AG08396 (cell line): ENCODE measurements at regions not wholly inside any gene's neighbourhood (a gene's known extent, or its start where the extent isn't known, plus 50 kb on each side); places are given as distances from the start of the nearest gene placed in this dataset.

Experiments used
- DNase-seq: peaks from one replicate; pipeline ENCODE4 v3.0.0; 2012; ENCODE audit warnings: low spot score, mixed read lengths

DNA sequence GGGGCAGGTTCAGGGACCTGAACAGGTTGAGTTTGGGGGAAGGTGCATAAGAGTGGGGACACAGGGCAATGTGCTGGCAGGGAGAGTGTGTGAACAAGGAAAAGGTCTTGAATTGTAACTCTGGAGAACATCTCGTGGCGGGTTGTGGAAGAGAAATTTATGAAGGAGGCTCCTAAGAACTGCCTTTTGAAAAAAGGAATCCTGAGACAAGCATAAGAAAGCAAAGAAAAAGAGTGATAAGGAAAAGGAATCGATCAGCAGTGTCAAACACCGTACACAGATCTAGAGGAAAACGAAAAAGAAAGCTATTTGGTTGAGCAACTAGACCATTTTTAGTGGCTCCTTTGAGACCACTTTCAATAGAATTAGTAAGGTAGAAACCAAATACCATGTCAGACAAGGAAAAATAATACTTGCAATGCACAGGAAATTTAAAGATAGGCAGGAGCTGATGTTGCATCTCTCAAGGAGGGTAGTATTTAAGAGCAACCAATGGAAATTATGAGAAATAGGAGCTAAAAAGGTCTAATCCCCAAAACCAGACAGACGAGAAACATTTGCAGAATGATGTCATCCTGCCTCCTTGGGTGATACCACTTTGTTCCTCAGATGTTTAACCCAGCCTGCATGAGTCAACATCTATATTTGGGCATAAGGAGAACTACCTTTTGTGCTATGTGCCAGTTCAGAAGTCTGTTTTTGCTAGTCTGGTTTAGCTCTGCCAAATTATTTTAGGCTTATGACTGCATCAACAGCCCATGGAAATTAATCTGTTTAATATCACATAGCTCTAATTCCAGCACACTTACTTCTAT, 64.5 kb upstream of the STK38L start:
- peak; percentile 60 for DNase-seq

DNA sequence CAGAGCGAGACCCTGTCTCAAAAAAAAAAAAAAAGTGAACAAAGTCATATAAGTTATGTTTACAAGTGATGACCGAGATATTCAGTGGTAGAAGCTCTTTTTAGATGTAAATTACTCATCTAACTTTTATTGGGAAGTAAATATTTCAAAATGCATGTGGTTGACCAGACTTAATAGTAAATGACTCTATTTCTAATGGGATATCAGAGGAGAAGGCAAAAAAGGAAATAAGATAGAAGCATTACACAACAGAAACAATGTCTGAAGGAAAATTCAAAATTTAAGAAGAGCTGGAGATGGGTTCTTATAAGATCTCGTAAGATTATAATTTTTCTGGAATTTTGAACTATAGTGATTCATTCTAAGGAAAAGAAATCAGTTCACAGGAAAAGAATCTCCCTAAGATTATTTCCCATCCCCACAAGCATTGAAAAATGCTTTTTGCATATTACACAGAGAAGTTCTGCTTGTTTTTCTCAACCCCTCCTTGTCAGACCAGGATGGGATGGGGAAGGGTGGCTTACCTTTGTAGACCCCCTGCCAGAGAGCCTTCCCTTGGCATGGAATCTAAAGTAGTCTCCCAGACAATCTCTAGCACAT, 63.1 kb upstream of the STK38L start:
- no peak for DNase-seq

DNA sequence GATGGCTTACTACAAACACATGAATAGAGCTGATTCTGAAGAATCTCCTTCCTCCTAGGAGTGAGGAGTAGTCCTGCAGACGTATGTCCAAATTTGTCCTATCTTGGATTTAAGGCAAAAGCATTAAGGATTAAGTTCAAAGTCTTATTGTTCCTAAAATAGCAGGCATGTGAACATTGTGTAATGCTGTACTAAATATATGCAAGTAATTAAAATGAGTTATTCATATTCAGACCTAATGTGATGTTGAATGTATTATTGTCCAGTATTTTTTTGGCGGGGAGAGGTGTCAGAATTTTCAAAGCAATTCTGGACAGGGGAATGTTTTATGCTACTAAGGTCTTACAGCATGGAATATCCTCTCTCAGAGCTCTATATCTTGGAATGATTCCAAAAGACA, 60.7 kb upstream of the STK38L start:
- DNase-seq: no peak

DNA sequence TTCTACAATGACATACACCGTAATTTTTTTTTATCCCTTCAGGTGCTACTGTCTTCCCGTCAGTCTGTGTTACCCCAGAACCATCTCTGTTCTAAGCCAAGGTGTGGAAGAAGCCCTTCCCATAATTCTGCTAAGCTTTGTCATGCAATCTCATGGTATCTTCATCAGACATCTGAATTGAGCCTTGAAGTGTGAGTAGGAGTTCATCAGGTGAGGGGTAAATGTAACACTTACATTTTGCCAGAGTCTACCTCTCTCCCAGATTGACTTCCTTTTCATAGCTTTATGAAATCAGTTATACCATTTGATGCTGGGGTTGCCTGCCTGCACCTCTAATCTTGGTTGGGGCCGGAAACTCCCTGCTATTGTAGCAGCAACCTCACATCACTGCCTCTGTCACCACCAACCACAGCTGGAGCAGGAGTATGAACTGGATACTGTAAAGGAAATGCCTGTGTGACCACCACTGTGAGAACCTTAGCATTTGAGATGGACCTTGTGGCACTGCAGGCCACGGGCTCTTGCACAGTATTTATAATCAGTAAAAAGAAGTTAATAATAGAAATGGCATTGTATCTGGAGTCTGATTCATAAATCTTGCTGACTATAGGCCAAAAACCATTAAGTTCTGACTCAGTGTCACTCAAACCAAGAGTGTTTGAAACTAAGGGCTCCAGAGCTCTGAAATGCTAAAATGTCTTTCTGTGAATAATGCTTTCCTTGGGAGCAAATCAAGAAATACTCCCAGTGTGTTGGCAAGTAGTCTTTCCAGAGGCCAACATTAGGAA, 58.7 kb upstream of the STK38L start:
- DNase-seq: no peak

DNA sequence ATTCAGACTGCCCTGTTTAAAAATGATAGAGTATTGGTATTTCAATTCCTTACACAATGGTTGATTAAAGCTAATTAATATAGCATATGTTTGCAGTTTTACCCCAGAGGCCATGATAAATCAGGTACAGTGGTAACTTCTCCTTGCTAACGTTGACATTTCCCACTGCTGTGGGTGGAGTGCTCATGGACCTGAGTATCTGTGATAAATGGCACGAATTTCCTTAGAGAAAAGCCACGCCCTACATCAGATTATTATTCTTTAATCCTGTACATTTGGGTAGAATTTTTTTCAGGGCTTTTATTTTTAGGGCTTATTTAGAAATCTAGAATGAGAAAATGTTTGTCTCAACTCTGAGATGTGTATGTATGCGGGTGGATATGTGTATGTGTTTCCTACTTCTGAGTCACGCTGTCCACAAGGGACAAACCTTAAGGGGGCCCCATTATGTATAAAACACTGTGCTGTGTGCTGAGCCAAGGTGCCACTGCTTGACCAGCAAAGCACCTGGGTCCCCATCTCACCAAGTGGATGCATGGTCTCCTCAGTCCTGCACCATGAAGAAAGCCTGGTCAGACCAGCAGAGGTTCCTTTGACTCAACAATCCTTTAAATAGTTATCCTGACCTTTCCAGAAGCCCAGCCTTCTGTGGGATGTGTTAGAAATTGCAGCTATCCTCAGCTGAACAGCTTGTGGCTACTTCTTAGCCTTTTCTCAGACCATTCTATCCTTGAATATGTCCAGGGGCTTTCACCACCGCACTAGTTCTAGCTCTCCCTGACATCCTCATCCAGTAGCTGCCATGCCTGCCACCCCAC, 57.9 kb upstream of the STK38L start:
- DNase-seq: no peak

DNA sequence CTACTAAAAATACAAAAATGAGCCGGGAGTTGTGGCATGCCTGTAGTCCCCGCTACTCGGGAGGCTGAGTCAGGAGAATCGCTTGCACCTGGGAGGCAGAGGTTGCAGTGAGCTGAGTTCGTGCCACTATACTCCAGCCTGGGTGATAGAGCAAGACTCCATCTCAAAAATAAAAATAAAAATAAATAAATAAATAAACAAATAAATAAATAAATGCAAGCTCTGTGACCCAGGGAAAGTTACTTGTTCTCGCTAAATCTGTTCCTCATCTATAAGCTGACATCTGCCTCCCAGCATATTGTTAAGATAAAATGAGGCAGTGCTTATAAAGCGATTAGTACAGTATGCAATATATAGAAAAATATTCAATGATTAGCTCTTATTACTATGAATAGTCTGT, 56.4 kb upstream of the STK38L start:
- no peak for DNase-seq

DNA sequence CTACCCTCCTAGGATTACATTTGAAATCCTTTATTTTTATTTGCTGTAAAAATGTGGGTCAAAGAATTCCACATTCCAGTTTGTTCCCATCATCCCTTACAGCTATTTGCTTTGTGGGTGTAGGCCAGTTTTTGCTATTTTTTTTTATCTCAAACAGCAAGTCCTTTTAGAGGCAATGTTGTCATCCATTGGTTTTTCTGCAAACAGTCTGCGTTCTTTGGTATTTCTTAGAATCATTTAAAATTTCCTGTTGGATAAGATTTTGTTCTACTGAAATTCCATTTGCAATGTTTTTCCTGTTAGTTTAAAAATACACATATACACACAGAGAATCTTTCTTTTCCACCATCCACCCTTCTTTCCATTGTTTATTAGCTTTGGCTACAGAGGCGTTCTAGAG, 53.3 kb upstream of the STK38L start:
- peak; percentile 39 for DNase-seq

DNA sequence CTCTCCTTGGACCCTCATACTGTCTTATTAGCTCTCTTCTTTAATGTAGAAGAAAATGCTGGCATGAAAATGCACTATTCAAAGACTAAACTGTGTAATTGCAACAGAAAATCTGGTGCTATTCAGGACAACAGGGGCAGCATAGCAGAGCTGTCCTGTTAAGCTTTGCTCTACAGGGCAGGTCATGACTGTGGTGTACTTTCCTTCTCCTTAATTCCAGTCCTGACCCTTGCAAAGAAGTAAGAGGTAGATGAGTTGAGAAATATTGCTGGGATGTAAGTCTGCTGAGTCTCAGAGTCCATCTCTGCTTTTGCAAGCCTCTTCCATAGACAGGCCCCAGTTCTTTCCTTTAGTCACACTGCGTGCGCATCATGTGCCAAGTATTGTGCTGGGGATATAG, 52.6 kb upstream of the STK38L start:
- DNase-seq: no peak

DNA sequence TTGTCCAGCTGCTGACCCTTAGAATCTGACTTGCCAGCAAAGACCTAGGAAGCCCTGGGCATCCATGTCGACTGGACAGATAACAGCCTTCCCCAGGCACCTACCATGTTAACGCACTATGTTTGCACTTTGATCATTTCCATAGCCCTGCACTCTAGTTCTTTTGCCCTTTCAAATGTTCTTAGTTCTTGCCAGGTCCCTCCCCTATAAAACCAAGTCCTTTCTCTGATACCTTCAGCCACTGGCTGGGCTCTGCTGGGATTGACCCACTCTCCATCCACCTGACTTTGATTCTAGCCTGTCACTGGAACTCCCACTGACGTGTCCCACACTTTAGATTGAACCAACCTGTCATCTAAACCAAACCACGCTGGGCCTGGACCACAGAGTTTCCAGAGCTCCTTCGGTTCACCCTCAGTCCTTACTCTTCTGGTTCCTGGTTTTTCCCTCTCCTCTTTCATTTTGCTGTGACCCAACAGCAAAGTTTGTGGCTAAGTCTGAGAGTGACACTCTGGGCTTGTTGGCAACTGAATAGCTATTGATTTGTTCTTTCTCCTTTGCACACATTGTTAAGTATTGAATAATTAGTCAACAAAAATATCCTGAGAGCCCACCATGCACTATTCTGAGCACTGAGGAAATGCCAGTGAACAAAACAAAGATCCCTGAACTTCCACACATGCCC, 51.8 kb upstream of the STK38L start:
- no peak for DNase-seq

DNA sequence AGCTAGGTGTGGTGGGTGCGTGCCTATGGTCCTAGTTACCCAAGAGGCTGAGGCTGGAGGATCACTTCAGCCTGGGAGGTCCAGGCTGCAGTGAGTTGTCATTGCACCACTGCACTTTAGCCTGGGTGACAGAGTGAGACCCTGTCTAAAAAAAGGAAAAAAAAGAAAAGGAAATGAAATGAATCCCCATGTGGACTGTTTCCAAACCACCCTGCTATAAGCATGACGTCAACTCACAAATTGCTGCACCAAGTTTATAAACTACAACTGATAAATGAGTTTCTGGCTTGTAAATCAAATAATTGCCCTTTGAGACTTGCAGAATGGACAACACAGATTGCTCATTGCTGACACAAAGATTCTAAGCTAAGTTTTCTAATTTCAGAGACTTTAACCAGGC, 51.0 kb upstream of the STK38L start:
- no peak for DNase-seq

DNA sequence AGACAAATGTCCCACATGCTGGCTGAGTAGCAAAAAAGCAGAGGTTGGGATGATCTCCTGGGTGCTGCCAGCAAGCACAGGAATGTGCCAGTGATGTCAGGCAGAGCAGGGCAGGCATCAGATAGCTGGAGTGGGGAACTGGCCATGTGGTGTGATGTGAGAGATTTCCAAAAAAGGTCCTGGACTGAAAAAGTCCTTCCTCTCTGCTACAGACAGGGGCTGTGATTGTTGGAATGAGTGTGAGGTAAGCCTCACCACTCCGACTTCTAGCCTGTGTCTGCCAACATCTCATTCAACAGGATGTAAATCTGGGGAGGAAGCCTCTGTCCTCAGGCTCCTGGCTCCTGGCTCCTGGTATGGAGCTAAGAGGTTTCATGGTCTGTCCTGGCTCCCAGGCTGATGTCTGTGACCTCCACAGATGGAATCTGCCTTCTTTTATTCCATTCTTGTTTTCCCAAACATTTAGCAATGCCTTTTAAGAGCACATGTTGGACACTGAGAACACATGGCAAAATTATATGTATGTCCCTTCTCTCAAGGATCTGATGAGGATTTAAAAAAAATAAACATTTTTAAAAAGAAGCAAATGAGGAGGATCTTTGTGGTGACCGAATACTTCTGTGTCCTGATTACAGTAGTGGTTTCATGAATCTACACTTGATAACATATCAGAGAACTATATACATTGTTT, 50.1 kb upstream of the STK38L start:
- DNase-seq: peak; percentile 31
